IPS DF 6.9 (cell line): ENCODE measurements at regions not wholly inside any gene's neighbourhood (a gene's known extent, or its start where the extent isn't known, plus 50 kb on each side); places are given as distances from the start of the nearest gene placed in this dataset.
"Not testable (repeated sequence)": the region's sequence is repeated elsewhere in the genome, so short reads cannot be mapped to it uniquely, and the experiment has no call there.

Experiments
- DNase-seq: peaks from one replicate; pipeline ENCODE4 v3.0.0-alpha.2; 2013; ENCODE audit warnings: low read depth, low spot score
- H3K27ac ChIP-seq: one replicate; pipeline ENCODE4 v1.5.1; 2013; ENCODE audit warnings: low read length, control low read depth
- H3K27me3 ChIP-seq: 2 replicates; pipeline ENCODE4 v1.6.1; 2013; ENCODE audit warnings: mild to moderate bottlenecking, low read length; ENCODE audit not compliant: control insufficient read depth, insufficient read depth
- H3K36me3 ChIP-seq: 2 replicates; pipeline ENCODE4 v1.6.1; 2013; ENCODE audit warnings: low read length; ENCODE audit not compliant: control insufficient read depth, insufficient read depth
- H3K4me1 ChIP-seq: 2 replicates; pipeline ENCODE4 v1.6.1; 2013; ENCODE audit warnings: low read length; ENCODE audit not compliant: control insufficient read depth, insufficient read depth
- H3K4me3 ChIP-seq: 2 replicates; pipeline ENCODE4 v1.5.1; 2013; ENCODE audit warnings: mild to moderate bottlenecking, low read length
- H3K9me3 ChIP-seq: 2 replicates; pipeline ENCODE4 v1.6.1; 2013; ENCODE audit warnings: low read length, inconsistent platforms; ENCODE audit not compliant: control insufficient read depth, insufficient read depth
- WGBS: extraction: QIAGEN DNeasy Blood & Tissue Kit; methylation state at CpG from one replicate; pipeline ENCODE4 v1.1.7; 2013; ENCODE audit warnings: mixed read lengths, missing lambda C conversion rate; ENCODE audit not compliant: insufficient read length, insufficient coverage; 5-methylcytosine and 5-hydroxymethylcytosine counted together

- not testable (repeated sequence) for H3K27me3 ChIP-seq, H3K36me3 ChIP-seq, H3K9me3 ChIP-seq, DNase-seq, H3K27ac ChIP-seq, H3K4me3 ChIP-seq, H3K4me1 ChIP-seq
- WGBS, result no CpG with 5 or more reads among the region's 2 CpGs
Observed at GRCh38 chr6:121634586-121634985, 199.1 kb downstream of the GJA1 start.

- no peak for DNase-seq
- Histone ChIP-seq H3K4me3 (no peak overlapping the region), H3K4me1 (no peaks in the 10 kb centered on the region), H3K27me3 (no peaks in the 10 kb centered on the region), H3K27ac (no peak overlapping the region), H3K9me3 (peaks cover 5% of the 10 kb centered on the region), H3K36me3 (peaks cover 4% of the 10 kb centered on the region; the same call in 1 of the 2 replicates)
- no CpG with 5 or more reads among the region's 2 CpGs for WGBS
Observed at GRCh38 chr6:121635355-121635754, 199.9 kb downstream of the GJA1 start.

- H3K4me3 ChIP-seq, H3K27ac ChIP-seq, H3K36me3 ChIP-seq, DNase-seq, H3K27me3 ChIP-seq, H3K4me1 ChIP-seq, H3K9me3 ChIP-seq: not testable (repeated sequence)
- no CpG with 5 or more reads among the region's 2 CpGs for WGBS
Observed at GRCh38 chr6:121636217-121636616, 200.8 kb downstream of the GJA1 start.

GRCh38 chr6:121639021-121639420, 203.6 kb downstream of the GJA1 start:
- no peak for DNase-seq
- Histone ChIP-seq H3K9me3 (peaks cover 5% of the 10 kb centered on the region), H3K27me3 (no peaks in the 10 kb centered on the region), H3K27ac (no peak overlapping the region), H3K4me1 (no peaks in the 10 kb centered on the region), H3K36me3 (peaks cover 4% of the 10 kb centered on the region; the same call in 1 of the 2 replicates), H3K4me3 (no peak overlapping the region)
- no CpG with 5 or more reads among the region's 2 CpGs for WGBS

GRCh38 chr6:121641158-121641557, 205.7 kb downstream of the GJA1 start:
- Histone ChIP-seq H3K4me3 (no peak overlapping the region), H3K27me3 (no peaks in the 10 kb centered on the region), H3K36me3 (no peaks in the 10 kb centered on the region), H3K9me3 (no peaks in the 10 kb centered on the region), H3K4me1 (no peaks in the 10 kb centered on the region), H3K27ac (no peak overlapping the region)
- DNase-seq, result no peak
- WGBS, result no CpG with 5 or more reads among the region's 3 CpGs

- Histone ChIP-seq H3K27ac (no peak overlapping the region), H3K36me3 (no peaks in the 10 kb centered on the region), H3K27me3 (no peaks in the 10 kb centered on the region), H3K4me3 (no peak overlapping the region), H3K4me1 (no peaks in the 10 kb centered on the region), H3K9me3 (no peaks in the 10 kb centered on the region)
- no peak for DNase-seq
- WGBS, result no CpG with 5 or more reads among the region's 1 CpG
Observed at GRCh38 chr6:121645100-121645745, 209.8 kb downstream of the GJA1 start.

GRCh38 chr6:121647905-121648304, 212.5 kb downstream of the GJA1 start:
- no peaks in the 10 kb centered on the region for H3K27me3 ChIP-seq
- H3K9me3 ChIP-seq, result no peaks in the 10 kb centered on the region
- H3K4me3 ChIP-seq, result no peak overlapping the region
- no peak overlapping the region for H3K27ac ChIP-seq
- no peak for DNase-seq
- H3K36me3 ChIP-seq, result no peaks in the 10 kb centered on the region
- peaks cover 1% of the 10 kb centered on the region; the same call in 1 of the 2 replicates for H3K4me1 ChIP-seq

- no peak overlapping the region for H3K27ac ChIP-seq
- no CpG with 5 or more reads among the region's 2 CpGs for WGBS
- peaks cover 1% of the 10 kb centered on the region; the same call in 1 of the 2 replicates for H3K4me1 ChIP-seq
- H3K27me3 ChIP-seq, result no peaks in the 10 kb centered on the region
- no peak overlapping the region for H3K4me3 ChIP-seq
- DNase-seq, result no peak
- no peaks in the 10 kb centered on the region for H3K9me3 ChIP-seq
- no peaks in the 10 kb centered on the region for H3K36me3 ChIP-seq
Observed at GRCh38 chr6:121649951-121650350, 214.5 kb downstream of the GJA1 start.

- Histone ChIP-seq H3K27me3 (no peaks in the 10 kb centered on the region), H3K36me3 (no peaks in the 10 kb centered on the region), H3K9me3 (no peaks in the 10 kb centered on the region), H3K4me3 (no peak overlapping the region), H3K27ac (no peak overlapping the region), H3K4me1 (peaks cover 1% of the 10 kb centered on the region; the same call in 1 of the 2 replicates)
- WGBS, result no CpG with 5 or more reads among the region's 1 CpG
- no peak for DNase-seq
Observed at GRCh38 chr6:121651420-121651819, 216.0 kb downstream of the GJA1 start.

GRCh38 chr6:121652223-121652622, 216.8 kb downstream of the GJA1 start:
- no peak for DNase-seq
- no peak overlapping the region for H3K4me3 ChIP-seq

More at GRCh38 chr6:121652223-121652622, 216.8 kb downstream of the GJA1 start:
- Histone ChIP-seq H3K27me3 (no peaks in the 10 kb centered on the region), H3K36me3 (no peaks in the 10 kb centered on the region), H3K9me3 (no peaks in the 10 kb centered on the region), H3K27ac (no peak overlapping the region), H3K4me1 (peaks cover 1% of the 10 kb centered on the region; the same call in 1 of the 2 replicates)
- no CpG with 5 or more reads among the region's 5 CpGs for WGBS
